GM23338 (cell line): ENCODE measurements at regions not wholly inside any gene's neighbourhood (a gene's known extent, or its start where the extent isn't known, plus 50 kb on each side); places are given as distances from the start of the nearest gene placed in this dataset.

Experiments
- TF ChIP-seq, protein P1 (sequence below), 2 experiments: fragments of 200-600 bp in 1 of 2; sonication (generic) in 1 of 2; conservative IDR thresholded peaks; 2 replicates each; pipeline versions ENCODE4 v1.5.1 to v1.6.1; 2016 to 2017; ENCODE audit warnings: antibody characterized with exemption in 2 of 2, low read depth in 2 of 2, mild to moderate bottlenecking in 2 of 2, moderate library complexity in 1 of 2
- TF ChIP-seq, protein P2 (sequence below): IDR thresholded peaks from one replicate; pipeline ENCODE4 v1.6.1; 2018; ENCODE audit warnings: antibody characterized with exemption; ENCODE audit not compliant: unreplicated experiment

DNA sequence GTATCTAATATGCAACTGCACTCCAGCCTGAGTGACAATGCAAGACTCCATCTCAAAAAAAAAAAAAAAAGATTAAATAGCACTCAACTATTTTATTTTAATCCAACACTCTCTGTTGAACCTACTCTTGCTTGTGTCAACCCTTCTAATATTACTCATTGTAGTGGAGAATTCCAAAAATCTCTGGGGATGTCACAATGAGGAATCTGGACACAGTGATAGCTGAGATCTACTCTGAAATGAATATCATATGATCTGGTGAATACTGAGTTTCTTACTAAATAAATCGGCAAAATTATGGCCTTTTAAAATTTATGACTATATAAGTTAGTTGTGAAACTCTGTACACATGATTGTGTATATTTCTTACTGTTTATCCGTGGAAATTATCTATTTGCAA lies 418.2 kb downstream of the BCAT1 start:
- TF ChIP-seq, protein P1, sequence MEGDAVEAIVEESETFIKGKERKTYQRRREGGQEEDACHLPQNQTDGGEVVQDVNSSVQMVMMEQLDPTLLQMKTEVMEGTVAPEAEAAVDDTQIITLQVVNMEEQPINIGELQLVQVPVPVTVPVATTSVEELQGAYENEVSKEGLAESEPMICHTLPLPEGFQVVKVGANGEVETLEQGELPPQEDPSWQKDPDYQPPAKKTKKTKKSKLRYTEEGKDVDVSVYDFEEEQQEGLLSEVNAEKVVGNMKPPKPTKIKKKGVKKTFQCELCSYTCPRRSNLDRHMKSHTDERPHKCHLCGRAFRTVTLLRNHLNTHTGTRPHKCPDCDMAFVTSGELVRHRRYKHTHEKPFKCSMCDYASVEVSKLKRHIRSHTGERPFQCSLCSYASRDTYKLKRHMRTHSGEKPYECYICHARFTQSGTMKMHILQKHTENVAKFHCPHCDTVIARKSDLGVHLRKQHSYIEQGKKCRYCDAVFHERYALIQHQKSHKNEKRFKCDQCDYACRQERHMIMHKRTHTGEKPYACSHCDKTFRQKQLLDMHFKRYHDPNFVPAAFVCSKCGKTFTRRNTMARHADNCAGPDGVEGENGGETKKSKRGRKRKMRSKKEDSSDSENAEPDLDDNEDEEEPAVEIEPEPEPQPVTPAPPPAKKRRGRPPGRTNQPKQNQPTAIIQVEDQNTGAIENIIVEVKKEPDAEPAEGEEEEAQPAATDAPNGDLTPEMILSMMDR (conservative IDR thresholded peaks at IDR 0.05; ENCODE audit: low read depth in 2 of 2) = no peak
- TF ChIP-seq, protein P2, sequence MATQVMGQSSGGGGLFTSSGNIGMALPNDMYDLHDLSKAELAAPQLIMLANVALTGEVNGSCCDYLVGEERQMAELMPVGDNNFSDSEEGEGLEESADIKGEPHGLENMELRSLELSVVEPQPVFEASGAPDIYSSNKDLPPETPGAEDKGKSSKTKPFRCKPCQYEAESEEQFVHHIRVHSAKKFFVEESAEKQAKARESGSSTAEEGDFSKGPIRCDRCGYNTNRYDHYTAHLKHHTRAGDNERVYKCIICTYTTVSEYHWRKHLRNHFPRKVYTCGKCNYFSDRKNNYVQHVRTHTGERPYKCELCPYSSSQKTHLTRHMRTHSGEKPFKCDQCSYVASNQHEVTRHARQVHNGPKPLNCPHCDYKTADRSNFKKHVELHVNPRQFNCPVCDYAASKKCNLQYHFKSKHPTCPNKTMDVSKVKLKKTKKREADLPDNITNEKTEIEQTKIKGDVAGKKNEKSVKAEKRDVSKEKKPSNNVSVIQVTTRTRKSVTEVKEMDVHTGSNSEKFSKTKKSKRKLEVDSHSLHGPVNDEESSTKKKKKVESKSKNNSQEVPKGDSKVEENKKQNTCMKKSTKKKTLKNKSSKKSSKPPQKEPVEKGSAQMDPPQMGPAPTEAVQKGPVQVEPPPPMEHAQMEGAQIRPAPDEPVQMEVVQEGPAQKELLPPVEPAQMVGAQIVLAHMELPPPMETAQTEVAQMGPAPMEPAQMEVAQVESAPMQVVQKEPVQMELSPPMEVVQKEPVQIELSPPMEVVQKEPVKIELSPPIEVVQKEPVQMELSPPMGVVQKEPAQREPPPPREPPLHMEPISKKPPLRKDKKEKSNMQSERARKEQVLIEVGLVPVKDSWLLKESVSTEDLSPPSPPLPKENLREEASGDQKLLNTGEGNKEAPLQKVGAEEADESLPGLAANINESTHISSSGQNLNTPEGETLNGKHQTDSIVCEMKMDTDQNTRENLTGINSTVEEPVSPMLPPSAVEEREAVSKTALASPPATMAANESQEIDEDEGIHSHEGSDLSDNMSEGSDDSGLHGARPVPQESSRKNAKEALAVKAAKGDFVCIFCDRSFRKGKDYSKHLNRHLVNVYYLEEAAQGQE = no peak
